GM19025 (cell line): ENCODE measurements at regions not wholly inside any gene's neighbourhood (a gene's known extent, or its start where the extent isn't known, plus 50 kb on each side); places are given as distances from the start of the nearest gene placed in this dataset.
"Not testable (repeated sequence)": the region's sequence is repeated elsewhere in the genome, so short reads cannot be mapped to it uniquely, and the experiment has no call there.

Source experiments
- ATAC-seq: cut with Tn5 transposase; IDR thresholded peaks from one replicate; pipeline ENCODE4 v1.9.1; 2021; ENCODE audit warnings: mild to moderate bottlenecking, low read depth, moderate library complexity; ENCODE audit not compliant: unreplicated experiment

- ATAC-seq, result no peak
Measured at GRCh38 chr21:31420988-31421387, 76.9 kb upstream of the TIAM1 start.

GRCh38 chr21:31420354-31420753 is 76.3 kb upstream of the TIAM1 start:
- no peak for ATAC-seq

GRCh38 chr21:31418377-31419001 is 74.4 kb upstream of the TIAM1 start:
- no peak for ATAC-seq

- ATAC-seq, result not testable (repeated sequence)
Measured at GRCh38 chr21:31417214-31417613, 73.2 kb upstream of the TIAM1 start.

GRCh38 chr21:31416465-31416864 is 72.4 kb upstream of the TIAM1 start:
- ATAC-seq, result no peak

- no peak for ATAC-seq
Measured at GRCh38 chr21:31414263-31415000, 70.4 kb upstream of the TIAM1 start.

- ATAC-seq, result no peak
Measured at GRCh38 chr21:31413698-31414097, 69.6 kb upstream of the TIAM1 start.

- no peak for ATAC-seq
Measured at GRCh38 chr21:31410499-31411131, 66.6 kb upstream of the TIAM1 start.

GRCh38 chr21:31409831-31410487 is 65.9 kb upstream of the TIAM1 start:
- ATAC-seq, result no peak

- no peak for ATAC-seq
Measured at GRCh38 chr21:31408301-31409088, 64.4 kb upstream of the TIAM1 start.

GRCh38 chr21:31406510-31406909 is 62.4 kb upstream of the TIAM1 start:
- no peak for ATAC-seq

- ATAC-seq, result no peak
Measured at GRCh38 chr21:31405604-31406003, 61.5 kb upstream of the TIAM1 start.

- ATAC-seq, result no peak
Measured at GRCh38 chr21:31403596-31404333, 59.7 kb upstream of the TIAM1 start.

GRCh38 chr21:31399591-31399990 is 55.5 kb upstream of the TIAM1 start:
- ATAC-seq, result no peak

GRCh38 chr21:31398574-31398973 is 54.5 kb upstream of the TIAM1 start:
- no peak for ATAC-seq

- no peak for ATAC-seq
Measured at GRCh38 chr21:31397939-31398338, 53.9 kb upstream of the TIAM1 start.

GRCh38 chr21:31397515-31397926 is 53.5 kb upstream of the TIAM1 start:
- no peak for ATAC-seq

GRCh38 chr21:31397030-31397429 is 53.0 kb upstream of the TIAM1 start:
- no peak for ATAC-seq

- ATAC-seq, result no peak
Measured at GRCh38 chr21:31396399-31396798, 52.3 kb upstream of the TIAM1 start.

- ATAC-seq, result no peak
Measured at GRCh38 chr21:31395791-31396190, 51.7 kb upstream of the TIAM1 start.
